HG03060 (cell line): ENCODE measurements at regions not wholly inside any gene's neighbourhood (a gene's known extent, or its start where the extent isn't known, plus 50 kb on each side); places are given as distances from the start of the nearest gene placed in this dataset.

Experiments
- ATAC-seq: cut with Tn5 transposase; IDR thresholded peaks from one replicate; pipeline ENCODE4 v1.9.1; 2021; ENCODE audit warnings: low read depth, moderate number of reproducible peaks; ENCODE audit not compliant: unreplicated experiment

DNA sequence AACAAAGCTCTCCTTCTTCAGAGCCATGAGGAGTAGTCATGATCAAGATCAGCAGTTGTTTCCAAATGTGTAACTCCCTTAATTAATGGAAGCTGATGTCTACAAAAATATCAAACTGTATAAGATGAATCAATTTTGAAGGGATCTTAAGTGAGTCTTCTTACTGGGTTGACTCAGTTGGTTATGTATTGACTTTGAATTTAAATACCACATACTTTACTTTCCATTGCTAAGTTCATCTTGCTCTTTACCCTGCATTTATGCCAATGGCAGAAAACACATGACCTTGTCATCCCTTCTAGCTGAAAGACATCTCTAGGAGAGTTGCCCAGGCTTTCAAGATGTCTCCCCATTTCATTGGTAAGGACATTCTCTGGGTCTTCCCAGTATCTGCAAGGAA is 123.2 kb upstream of the STMND1 start:
- no peak for ATAC-seq

DNA sequence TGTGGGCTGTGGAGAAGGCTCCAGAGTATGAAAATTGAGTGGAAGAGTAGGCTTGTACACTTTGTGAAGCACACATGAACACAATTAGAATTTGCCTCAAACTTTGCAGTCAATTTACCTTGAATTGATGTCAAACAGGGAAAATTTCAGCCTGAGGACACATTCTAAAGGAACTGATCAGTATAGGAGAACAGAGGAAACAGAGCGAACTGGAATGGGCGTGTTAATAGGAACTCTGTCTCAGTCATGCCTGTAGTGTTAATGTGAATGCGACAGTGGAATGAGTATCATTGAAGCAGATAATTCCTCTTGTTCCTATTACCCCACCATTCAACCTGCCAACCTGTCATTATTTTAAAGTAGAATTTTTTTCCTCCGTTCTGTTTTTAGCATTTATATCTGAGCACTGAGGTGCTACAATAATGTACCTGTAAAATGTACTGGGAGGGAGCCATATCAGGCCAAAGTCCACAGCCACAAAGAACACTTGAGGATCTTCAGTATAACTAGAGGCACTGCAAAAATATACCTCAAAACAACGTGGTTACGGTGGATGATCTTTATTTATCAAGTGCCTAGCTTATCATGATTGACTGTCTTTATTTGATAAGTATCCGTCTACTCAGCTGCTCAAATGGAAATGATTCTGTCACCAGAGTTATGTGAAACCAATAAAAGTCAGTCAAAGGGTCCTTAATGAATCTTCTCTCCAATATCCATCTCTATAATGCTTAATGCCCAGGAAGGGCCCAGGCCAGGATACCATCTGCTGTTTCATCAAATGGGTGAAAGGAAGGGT is 125.3 kb upstream of the STMND1 start:
- ATAC-seq: no peak

DNA sequence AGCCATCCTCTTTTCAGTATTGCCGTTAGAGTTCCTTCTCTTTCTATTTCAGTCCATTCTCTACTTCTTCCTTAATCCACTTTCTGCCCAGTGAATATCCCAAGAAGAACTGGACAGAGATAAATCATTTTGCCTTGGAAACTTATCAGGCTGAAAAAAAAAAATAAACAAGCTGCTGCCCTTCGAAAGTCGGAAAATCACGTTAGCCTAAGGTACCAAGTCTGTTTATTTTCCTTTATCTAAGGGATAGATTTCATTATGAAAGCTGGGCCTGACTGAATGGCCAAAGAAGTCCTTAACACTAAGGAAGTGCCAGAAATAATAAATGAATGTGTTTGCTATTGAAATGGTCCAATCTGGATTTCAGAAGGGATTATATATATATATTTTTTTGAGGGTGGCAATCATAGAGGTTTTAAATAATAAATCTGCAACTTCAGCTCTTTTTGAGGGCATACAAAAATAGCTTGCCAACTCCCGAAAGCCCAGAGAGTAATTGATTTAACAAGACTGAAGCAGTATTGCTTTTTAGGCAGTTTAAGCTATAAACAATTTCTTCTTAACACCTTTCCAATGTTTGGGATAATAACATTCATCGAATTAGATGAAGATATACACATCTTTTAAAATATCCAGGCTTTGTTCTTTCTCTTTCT is 127.0 kb upstream of the STMND1 start:
- ATAC-seq: no peak

DNA sequence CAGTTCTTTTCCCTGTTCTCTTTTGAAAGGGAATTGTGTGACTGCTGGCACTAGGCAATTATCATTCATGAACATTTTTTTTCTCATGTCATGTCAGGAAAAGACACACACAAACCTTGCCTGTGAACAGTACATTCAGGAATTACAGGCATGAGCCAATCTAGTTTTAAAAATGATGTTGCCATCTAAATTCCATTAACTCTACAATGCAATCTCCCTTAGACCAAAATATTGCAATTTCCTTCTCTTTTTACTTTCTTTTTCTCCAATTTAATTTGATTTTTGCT is 127.5 kb upstream of the STMND1 start:
- no peak for ATAC-seq

DNA sequence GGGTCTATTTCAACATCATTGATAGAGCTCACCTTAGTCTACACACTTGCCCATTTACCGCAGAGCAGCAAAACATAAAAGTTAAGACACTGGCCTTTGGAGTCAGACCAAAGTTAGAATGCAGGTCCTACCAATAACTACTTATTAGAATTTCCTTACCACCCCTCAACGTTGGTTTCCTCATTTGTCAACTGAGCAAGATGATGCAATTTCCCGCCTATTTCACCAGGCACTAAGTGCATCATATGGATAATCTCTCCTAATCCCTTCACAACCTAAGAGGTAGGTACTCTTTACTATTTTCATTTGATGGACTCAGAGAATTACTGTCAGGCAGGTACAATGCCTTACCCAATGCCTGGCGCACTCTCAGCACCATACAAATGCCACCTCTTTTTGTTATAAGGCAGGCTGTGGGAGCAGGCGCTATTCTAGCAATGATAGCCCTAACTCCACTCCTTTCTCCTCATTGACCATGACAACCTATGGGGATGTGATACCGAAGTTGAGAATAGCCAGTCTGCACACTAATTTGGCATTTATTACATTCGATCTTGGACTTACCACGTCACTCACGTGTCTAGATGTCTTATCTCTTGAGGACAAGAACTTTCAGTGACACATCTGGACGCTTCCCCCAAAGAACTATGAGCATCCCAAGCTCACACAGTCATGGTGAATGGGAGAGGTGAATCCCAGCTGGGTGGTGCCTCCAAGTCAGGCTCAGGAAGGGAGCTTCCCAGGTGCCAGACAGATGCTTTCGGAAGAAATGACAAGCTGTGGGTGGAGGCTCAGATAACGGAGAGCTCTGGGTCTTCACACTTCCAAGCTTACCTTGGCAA is 128.1 kb upstream of the STMND1 start:
- ATAC-seq: no peak

DNA sequence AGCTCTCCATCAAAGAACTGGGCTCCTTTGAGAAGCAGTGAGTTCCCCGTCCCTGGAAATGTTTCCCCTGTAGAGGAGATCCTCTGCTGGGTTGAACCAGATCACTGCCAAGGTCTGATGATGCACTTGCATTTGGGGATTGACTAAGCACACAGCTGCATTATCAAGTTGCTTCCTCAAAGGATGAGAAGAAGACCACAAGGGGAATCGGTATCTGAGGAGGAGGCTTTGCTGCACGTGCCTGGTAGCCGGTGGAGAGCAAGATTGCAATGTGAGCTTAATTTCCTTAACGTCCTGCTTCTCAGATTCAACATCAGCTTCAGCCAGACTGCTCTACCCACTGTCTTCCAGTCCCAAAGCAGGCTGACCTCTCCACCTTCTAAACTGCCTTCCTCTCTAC is 128.8 kb upstream of the STMND1 start:
- no peak for ATAC-seq

DNA sequence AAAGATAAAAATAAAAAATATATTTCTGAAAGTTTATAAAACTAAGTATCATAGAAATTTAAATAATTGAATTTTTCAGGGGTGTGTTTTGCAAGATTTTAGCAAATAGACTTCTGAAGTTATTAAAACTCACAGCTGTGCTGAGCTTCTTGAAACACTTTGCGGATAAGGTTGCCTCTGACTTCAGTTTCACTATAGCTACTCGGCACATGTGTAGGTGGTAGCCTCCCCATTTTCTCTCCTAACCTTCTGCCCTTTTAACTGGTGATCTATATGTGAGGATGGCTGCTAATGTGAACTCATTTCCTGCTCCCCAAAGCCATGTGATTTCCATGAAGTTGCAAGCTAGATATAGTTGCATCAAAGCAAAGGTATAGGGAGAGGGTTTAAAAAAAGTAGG is 129.3 kb upstream of the STMND1 start:
- ATAC-seq: no peak

DNA sequence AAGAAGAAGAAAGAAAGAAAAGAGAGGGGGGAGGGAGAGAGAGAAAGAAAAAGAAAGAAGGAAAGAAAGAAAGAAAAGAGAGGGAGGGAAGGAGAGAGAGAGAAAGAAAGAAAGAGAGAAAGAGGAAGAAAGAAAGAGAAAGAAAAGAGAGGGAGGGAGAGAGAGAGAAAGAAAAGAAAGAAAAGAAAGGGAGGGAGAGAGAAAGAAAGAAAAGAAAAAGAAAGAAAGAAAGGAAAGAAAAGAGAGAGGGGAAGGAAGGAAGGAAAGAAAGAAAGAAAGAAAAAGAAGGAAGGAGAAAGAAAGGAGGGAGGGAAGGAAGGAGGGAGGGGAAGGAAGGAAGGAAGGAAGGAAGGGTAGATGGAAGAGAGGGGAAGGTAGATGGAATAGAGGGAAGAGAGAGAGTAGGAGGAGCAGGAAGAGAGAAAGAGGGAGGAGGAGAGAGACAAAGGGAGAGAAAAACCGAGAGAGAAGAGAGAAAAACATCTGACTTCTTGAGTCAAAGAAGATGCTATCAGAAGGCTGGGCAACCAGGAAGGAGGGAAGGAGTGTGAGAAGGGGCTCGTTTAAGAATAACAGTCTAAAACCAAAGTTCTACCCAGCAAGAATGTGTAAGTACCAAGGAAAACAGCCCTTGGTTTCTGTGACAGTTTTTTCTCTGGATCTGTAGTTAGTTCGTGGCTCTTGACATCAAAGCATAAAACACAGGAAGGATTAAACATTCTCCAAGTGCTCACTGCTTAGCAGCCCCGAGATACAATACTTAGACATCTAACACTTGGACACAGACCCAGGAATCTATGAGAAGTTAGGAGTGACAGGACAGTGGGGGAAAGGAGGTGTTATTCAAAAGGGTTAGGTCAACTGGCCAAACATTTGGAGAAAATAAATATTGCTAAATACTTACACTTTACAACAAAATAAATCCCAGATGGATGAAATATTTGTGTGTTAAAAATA is 131.9 kb upstream of the STMND1 start:
- ATAC-seq: no peak

DNA sequence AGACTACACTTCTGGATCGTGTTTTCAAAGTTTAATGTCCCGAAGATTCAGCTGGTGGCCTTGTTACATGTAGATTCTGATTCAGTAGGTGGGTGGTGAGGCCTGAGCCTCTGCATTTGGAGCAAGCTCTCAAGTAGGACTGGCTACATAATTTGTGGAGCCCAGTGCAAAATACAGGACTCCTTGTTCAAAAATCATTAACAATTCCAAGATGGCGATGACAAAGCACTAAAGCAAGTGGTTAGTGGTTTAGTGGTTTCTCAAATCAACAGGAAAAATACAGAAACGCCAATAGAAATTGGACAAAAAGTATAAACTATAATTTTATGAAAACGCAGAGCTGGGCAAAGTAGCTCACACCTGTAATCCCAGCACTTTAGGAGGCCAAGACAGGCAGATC is 133.7 kb upstream of the STMND1 start:
- ATAC-seq: no peak

DNA sequence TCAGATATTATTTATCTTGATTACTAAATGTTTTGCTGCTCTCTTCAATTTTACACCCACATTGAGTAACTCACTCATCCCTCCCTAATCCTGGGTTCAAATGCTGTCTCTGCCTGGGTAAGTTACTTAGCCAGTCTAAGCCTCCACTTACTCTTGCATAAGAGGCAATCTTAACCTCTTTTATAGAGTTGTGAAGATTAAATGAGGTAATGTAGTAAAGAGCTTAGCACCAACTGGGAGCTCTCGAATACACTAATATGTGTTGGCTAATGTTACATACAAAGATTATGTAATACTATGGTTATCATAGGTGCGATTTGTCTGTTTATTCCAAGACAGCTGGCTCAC is 134.4 kb upstream of the STMND1 start:
- ATAC-seq: no peak

DNA sequence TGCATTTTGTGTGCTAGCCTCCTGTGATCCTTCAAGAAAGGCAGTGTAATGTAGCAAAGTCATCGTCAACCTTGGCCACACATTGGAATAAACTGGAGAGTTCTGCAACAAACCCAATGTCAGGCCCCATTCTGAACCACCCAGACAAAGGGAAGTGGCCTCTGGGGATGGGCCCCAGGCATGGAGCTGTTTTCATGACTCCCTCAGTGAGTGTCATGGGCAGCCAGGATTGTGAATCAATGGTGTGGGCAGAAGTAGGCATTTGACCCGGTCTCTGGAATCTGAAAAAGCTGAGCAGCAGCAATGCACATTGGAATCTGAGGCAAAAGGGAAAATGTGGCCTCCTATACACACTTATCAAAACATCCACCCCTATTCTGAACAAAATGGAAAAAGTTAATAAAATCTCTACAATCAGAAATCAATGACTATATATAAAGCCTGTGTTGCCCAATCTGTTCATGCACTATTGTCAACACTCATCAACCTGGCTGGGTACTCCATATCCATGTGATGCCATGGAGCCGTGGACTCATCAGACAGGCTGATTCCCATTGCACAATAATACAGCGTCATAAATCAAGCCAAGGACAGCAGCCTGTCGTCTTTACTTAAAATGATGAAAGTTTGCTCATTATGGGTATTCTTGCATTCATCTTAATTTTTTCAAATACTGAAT is 134.9 kb upstream of the STMND1 start:
- ATAC-seq: no peak

DNA sequence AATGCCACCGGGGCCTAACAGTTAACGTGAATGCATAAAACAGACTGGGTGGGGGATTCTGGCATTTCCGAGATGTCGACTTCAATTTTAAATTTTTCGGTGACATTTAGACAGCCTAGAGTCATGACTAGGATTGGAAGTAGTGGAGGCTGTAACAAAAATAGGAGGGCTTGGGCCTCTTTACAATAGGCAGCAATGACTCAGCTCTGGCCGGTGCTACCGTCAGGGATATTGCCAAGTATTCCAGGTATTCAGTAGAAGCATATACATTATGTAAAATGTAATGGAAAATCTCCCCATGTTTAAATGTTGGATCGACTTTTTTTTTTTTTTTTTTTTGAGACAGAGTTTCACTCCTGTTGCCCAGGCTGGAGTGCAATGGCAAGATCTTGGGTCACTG is 136.2 kb upstream of the STMND1 start:
- ATAC-seq: no peak

DNA sequence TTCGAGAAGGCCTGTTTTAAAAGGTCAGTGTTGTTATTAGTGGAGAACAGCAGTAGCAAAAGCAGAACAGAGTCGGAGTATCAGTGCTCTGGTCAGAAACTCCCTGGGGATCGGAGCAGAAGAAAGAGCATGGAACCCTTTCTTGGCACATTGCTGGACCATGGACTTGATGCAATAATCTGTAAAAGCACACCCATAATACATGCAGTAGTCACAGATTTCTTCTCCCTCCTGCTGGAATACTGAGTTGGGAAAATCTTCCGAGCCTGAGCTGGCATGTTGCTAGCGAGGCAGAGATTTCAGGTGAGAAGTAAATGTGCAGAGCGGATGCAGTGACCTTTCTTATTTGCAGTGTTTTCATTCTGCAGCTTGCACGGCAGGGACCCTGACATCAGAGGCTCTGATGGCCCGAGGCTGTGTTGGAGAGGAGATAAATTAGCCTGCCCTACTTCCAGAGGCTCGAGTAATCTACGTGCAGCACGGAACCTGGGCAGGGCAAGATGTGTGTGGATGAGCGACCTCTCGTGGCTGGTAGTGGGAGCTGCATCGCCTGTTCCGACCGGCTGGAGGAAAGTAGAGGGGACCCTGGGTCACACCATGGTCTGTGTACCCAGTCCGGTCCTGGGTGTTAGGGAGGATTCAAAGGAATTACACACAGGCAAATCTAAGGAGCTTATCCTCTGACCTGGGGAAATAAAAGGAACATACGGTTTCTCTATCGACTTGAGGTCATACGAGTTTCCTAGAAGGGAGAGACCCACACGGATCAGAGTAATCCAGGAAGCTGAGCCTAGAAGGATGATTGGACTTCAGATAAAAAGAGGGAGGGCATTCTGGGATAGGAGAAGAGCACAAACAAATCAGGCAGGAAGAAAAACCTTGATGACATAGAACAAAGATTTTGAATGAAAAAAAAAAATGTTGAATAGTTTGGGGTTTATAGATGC is 137.0 kb upstream of the STMND1 start:
- ATAC-seq: peak; percentile 47

DNA sequence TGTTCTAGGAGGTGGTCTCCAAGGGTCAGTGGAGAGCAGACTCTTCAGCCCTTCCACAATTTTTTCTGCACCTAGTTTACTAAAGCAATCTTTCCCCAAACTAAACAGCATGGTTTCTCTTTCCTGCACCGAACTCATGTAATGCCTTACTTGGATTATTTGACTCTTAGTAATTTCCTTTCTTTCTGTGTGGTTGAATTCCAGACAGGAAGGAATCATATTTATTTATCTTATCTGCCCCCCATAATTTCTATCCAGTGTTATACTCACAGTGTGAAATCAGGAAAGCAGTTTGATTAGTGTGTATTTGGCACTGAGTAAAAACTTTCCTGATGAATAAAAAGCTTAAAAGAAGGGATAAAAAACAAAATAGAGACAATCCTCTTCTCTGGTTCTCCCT is 140.3 kb upstream of the STMND1 start:
- no peak for ATAC-seq

DNA sequence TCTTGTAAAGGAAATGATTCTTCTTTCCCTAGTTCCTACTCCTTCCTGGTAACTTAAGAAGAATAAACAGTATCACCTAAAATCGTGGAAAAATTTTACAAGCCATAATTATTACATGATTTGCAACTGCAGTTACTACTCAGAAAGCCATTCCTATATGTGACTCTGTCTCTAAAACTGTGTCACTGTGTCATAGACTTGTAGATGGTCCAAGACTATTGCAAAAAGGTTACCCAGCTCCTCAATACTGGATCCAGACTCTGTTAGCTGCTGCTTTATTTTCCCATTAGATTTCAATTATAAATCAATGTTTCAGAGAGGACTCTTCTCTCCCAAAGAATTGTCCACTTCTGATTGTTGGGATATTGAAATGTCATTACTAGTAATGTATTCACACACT is 142.1 kb upstream of the STMND1 start:
- no peak for ATAC-seq

DNA sequence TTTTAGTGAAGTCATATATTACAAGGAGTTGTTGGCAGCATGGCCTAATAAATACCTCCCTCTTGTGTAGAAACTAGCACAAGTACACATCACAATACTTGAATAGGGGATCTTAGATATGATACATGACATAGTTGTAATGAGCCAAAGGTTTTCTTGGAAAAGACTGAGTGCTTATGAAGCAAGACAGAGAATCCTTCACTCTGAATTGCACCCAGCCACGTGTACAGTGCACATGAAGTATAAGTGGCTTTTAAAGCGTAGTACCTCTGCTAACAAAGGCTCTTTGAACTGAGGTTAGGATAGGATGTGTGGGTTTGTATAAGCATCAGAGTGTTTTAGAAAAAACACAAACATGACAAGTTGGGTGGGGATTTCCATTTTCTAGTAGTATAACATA is 145.5 kb upstream of the STMND1 start:
- no peak for ATAC-seq

DNA sequence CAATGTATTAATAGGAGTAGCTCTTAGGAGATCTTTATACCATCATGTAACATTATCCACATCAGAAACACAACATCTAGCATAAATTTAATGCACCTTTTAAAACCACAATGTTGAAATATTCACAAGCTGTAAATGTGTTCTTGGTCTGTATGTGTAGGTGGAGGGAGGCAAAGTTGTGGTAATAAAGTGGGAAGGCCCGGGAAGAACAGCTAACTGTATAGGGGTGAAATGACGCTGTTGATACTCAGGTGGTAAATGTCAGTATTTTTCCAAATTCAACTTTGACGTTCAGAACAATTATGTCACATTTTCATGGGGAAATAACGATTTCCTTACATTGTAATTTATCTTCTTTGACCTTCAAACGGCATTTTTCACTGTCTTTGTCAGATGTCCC is 146.0 kb upstream of the STMND1 start:
- ATAC-seq: no peak

DNA sequence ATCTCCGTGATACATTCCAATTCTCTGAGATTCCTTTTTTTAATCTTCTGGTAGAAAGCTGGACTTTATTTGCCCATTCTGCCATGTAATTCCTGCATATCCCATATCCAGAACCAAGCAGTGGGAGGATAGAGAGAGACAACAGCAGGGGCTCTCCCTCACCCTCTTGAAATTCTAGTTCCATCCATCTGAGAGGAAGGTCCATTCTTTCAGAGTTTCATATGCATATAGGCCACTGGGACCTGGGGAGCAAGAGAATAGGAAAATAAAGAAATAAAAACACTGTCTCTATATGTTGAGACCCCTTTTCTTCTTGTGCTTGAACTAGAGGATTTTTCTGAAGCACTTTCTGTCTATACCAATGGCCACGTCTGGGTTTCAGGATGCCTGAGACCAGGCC is 147.9 kb upstream of the STMND1 start:
- no peak for ATAC-seq

DNA sequence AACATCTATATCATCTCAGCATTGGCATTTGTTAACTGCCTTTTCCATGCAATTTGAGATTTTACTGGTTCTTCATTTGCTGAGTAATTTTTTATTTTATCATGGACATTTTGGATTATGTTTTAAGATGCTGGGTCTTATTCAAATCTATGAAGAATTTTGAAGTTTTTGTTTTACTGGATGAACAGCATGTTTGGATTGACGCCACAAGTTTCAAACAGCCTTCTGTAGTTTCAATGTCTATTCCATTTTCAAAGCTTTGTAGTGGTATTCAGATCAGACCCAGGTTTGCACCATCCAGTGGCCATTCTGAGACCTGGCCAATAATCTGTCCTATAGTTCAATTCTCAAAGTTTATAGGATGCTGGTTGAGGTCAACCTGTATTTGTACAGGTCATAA is 148.4 kb upstream of the STMND1 start:
- ATAC-seq: no peak
